Ovary (tissue), 7 donors: ENCODE measurements at regions not wholly inside any gene's neighbourhood (a gene's known extent, or its start where the extent isn't known, plus 50 kb on each side); places are given as distances from the start of the nearest gene placed in this dataset.

Experiments
- DNase-seq, 5 donors: peaks; one replicate each; pipeline ENCODE4 v3.0.0-alpha.2; 2019 to 2020
- H3K27ac ChIP-seq, 2 donors: fragments of 200-600 bp; one replicate each; pipeline versions ENCODE4 v1.5.1 to v1.8.0; 2019 to 2022
- H3K27me3 ChIP-seq: fragments of 200-600 bp; one replicate; pipeline ENCODE4 v1.8.0; 2022
- H3K36me3 ChIP-seq: fragments of 200-600 bp; sonication (generic); one replicate; pipeline ENCODE4 v1.5.1; 2019
- H3K4me1 ChIP-seq: one replicate; pipeline ENCODE4 v1.8.1; 2013; ENCODE audit warnings: mild to moderate bottlenecking, moderate library complexity; ENCODE audit not compliant: insufficient read depth
- H3K4me3 ChIP-seq: fragments of 200-600 bp; sonication (generic); one replicate; pipeline ENCODE4 v1.5.1; 2017
- H3K9me3 ChIP-seq, 2 donors: fragments of 200-600 bp in 1 of 2; sonication (generic) in 1 of 2; one replicate each; pipeline versions ENCODE4 v1.5.1 to v1.8.1; 2013 to 2019; ENCODE audit warnings: mild to moderate bottlenecking in 1 of 2, moderate library complexity in 1 of 2
- EP300 ChIP-seq: sonication (generic); formaldehyde crosslinking; IDR thresholded peaks from one replicate; pipeline ENCODE4 v1.6.1; 2017; ENCODE audit warnings: antibody characterized with exemption
- POLR2A ChIP-seq: fragments of 450-650 bp; IDR thresholded peaks from one replicate; pipeline ENCODE4 v1.6.1; 2017; ENCODE audit warnings: antibody characterized with exemption, mild to moderate bottlenecking, moderate library complexity
- WGBS, 3 donors: extraction: QIAGEN DNeasy Blood & Tissue Kit in 1 of 3; methylation state at CpG; one replicate each; pipeline versions ENCODE4 v1.1.5 to v1.1.7; 2013 to 2017; 5-methylcytosine and 5-hydroxymethylcytosine counted together
- intact Hi-C, 4 donors: fragments of 100-400 bp; cut with DNase I; formaldehyde crosslinking; loops; one replicate each; pipeline versions ENCODE4 v1.11.0 to v1.15.1; 2022 to 2023
- TF ChIP-seq, protein P1 (sequence below), 3 donors: fragments of 450-650 bp in 2 of 3; fragments of 200-600 bp in 1 of 3; IDR thresholded peaks; one replicate each; pipeline versions ENCODE4 v1.5.1 to v1.8.0; 2016 to 2022; ENCODE audit warnings: antibody characterized with exemption in 3 of 3, mild to moderate bottlenecking in 1 of 3
- donor health status: DM: no; HTN: no; CAD: no; lungs with moderate emphysema.
- donor health status: DM: no; HTN: no; CAD: no.
- donor health status: Bipolar disorder and iron deficiency.
- donor health status: DM: no; HTN: no; CAD: no.
- donor health status: DM: yes; HTN: yes; CAD: no.

DNA sequence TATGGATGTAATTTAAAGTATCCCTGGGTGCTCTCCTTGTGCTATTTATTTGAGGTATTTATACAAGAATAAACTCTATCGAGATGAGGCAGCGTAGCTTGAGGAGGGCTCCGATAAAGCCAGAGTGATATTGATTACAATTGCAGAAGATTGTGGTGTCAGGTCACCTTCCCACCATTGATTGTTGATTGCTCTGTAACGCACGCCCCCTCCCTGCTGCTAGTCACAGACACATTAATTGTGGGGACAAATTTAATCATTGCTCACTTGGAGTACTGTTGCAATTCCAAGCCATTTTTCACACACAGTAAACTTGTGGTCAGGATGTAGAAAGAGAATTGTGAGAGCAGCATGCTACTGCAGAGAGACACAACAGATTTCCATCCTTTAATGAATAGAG lies 75.4 kb downstream of the IRX3 start:
- no peaks in the 10 kb centered on the region for H3K9me3 ChIP-seq
- no peak for DNase-seq
- no peaks in the 10 kb centered on the region for H3K27me3 ChIP-seq
- H3K36me3 ChIP-seq, result no peaks in the 10 kb centered on the region
- TF ChIP-seq, protein P1, sequence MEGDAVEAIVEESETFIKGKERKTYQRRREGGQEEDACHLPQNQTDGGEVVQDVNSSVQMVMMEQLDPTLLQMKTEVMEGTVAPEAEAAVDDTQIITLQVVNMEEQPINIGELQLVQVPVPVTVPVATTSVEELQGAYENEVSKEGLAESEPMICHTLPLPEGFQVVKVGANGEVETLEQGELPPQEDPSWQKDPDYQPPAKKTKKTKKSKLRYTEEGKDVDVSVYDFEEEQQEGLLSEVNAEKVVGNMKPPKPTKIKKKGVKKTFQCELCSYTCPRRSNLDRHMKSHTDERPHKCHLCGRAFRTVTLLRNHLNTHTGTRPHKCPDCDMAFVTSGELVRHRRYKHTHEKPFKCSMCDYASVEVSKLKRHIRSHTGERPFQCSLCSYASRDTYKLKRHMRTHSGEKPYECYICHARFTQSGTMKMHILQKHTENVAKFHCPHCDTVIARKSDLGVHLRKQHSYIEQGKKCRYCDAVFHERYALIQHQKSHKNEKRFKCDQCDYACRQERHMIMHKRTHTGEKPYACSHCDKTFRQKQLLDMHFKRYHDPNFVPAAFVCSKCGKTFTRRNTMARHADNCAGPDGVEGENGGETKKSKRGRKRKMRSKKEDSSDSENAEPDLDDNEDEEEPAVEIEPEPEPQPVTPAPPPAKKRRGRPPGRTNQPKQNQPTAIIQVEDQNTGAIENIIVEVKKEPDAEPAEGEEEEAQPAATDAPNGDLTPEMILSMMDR (IDR thresholded peaks at IDR 0.05), result no peak
- TF ChIP-seq POLR2A, result no peak
- TF ChIP-seq EP300, result no peak
- 82 to 84% (median 84%) methylated on average over 5 of the region's 5 CpGs for WGBS, 3 donors
- peaks cover 1% of the 10 kb centered on the region for H3K4me1 ChIP-seq
- H3K4me3 ChIP-seq, result no peak overlapping the region
- intact Hi-C loops, result no loop called here
- no peak overlapping the region for H3K27ac ChIP-seq

DNA sequence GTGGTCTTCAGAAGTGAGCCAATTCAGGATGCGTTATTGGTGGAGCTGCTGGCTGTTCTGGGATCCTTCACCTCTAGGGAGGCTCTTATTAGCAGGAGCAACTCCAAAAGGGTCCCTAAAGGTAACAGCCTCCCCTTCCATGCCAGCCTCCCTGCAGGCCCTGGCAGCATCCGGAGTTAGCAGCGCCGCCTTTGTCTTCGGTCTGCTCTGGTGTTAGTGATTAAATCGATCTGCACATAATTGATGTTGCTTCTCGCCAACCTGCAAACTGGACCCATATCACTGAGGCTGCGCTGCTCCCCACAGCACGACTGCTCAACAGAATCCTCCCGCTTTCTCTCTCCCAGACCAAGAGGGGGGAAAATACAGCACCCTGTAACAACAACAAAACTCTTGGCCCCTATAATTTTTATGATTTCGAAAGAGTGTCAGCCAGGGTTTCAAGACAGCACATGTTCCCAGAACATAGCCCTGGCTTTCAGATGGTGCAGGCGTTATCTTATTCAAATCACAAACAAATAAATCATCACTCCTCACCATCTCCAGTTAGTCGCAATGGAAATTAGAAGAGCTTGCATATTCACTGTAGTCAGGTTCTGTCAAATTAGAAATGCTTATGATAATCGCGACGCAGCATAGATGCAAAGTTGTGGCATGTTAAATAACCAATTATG lies 76.0 kb downstream of the IRX3 start:
- WGBS, 3 donors, result 74 to 77% (median 74%) methylated on average over 16 of the region's 16 CpGs
- TF ChIP-seq, protein P1 (IDR thresholded peaks at IDR 0.05), result no peak
- TF ChIP-seq POLR2A, result no peak
- no peak for TF ChIP-seq EP300
- Histone ChIP-seq H3K4me1 (peaks cover 1% of the 10 kb centered on the region), H3K4me3 (no peak overlapping the region), H3K27ac (no peak overlapping the region), H3K27me3 (no peaks in the 10 kb centered on the region), H3K36me3 (no peaks in the 10 kb centered on the region), H3K9me3 (no peaks in the 10 kb centered on the region)
- intact Hi-C loops, result no loop called here
- no peak for DNase-seq

DNA sequence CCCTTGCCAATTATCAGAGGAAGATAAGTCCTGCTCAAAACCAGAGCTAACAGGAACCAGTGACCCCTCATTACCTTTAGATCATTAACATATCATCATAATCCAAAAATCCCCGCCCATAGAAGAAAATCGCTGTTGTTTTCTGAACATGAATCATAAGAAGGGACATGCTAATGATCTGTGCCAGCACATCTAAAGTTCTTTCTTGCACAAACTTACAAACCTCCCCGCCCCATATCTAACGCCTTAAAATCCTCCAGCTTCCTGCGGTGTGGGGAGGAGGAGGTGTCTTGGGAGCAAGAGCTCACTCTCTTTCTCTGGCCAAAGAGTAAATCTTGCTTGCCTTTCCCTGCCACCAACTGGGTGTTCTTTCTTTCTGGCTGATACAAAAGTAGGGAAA lies 78.3 kb downstream of the IRX3 start:
- WGBS, 3 donors, result 3 to 6% (median 4%) methylated on average over 5 of the region's 5 CpGs
- DNase-seq, result no peak
- no peaks in the 10 kb centered on the region for H3K9me3 ChIP-seq
- no peak overlapping the region for H3K4me3 ChIP-seq
- intact Hi-C loops, result no loop called here
- no peak overlapping the region for H3K27ac ChIP-seq
- H3K36me3 ChIP-seq, result no peaks in the 10 kb centered on the region
- H3K4me1 ChIP-seq, result peaks cover 1% of the 10 kb centered on the region
- no peak for TF ChIP-seq EP300
- no peak for TF ChIP-seq POLR2A
- TF ChIP-seq, protein P1 (IDR thresholded peaks at IDR 0.05), result no peak
- H3K27me3 ChIP-seq, result no peaks in the 10 kb centered on the region

DNA sequence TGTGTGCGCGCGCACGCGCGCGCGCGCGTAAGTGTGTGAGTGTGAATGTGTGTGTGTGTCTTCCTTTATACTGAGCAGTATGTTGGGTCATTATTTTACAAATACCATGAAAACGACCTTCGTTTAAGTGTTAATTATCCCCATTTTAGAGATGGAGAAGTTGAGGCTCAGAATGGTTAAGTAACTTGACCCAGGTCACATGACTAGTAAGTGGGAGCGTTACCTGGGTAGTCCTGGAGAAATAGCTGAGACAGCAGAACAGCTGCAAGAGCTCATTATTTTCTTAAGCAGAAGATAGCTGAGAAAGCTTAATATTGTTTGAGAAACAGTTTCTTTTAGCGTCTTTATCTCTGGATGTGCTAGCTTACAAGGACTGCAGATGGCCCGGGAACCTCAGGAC lies 78.8 kb downstream of the IRX3 start:
- no peak overlapping the region for H3K4me3 ChIP-seq
- no peaks in the 10 kb centered on the region for H3K27me3 ChIP-seq
- TF ChIP-seq EP300 (no peak), POLR2A (no peak)
- TF ChIP-seq, protein P1 (IDR thresholded peaks at IDR 0.05), result no peak
- no peak for DNase-seq
- no peak overlapping the region for H3K27ac ChIP-seq
- H3K4me1 ChIP-seq, result peaks cover 1% of the 10 kb centered on the region
- WGBS, 3 donors, result 55 to 61% (median 58%) methylated on average over 15 of the region's 15 CpGs
- no peaks in the 10 kb centered on the region for H3K9me3 ChIP-seq
- H3K36me3 ChIP-seq, result no peaks in the 10 kb centered on the region
- intact Hi-C loops, result no loop called here
